ENCODE measurements at regions not wholly inside any gene's neighbourhood (a gene's known extent, or its start where the extent isn't known, plus 50 kb on each side); places are given as distances from the start of the nearest gene placed in this dataset.

GRCh38 chr18:41532344-41533086 is 422.5 kb upstream of the PIK3C3 start:
- peak; percentile 51 for DNase-seq

GRCh38 chr18:41530970-41531369 is 424.1 kb upstream of the PIK3C3 start:
- DNase-seq, result no peak

DNA sequence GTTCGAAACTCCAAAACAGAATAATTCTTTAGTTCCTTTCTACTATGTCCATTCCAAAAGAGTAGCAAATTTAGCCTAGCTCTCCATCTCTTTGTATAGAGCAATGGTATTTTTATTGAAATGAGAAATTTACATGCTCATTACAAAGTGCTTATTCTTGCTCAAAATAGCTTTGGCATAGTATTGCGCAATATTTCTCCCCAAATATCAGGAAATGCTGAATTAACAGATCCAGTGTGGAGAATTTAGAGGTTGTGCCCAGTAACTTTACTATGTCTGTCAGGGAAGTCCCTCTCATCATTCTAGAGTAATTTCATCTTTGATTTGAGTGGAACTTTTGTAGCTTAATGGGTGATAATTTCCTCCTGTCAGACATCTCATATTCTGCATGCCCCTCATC is 425.9 kb upstream of the PIK3C3 start:
- DNase-seq, result no peak

DNA sequence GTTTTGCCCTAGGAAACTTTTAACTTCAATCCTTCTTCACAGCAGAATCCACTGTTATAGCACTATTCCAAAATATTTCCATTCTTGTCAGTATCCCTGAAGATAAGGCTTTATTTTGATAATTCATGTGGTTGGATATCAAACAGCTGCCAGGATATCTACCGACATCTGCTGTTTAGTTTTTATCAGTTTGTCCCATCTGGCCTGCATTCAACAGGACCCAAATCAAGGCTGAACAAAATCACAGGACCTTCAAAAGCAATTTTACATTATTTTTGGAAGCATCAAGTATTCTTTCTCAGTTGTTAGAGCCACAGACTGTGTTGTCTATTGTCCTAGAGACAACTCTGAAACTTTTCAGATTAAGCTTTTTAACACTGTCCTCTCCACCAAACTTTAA is 429.0 kb upstream of the PIK3C3 start:
- DNase-seq, result no peak

GRCh38 chr18:41524674-41525470 is 430.2 kb upstream of the PIK3C3 start:
- DNase-seq, result peak; percentile 63

DNA sequence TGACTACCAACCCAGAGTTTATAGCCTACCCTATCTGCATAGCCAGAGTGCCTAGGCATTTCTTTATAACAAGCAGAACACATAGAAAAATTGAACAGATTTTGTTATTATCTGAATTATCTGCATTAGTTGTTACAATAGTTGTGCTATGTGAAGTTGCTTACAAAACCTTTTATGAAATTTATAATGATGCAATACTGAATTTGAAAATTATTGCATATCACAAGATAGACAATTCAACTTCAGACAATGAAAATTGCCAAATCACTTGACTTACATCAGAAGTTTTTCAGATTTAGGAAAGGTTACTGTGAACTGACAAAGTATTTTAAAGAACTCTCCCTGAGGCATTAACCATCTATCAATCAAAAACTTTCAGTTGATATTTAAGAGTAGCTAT is 437.9 kb upstream of the PIK3C3 start:
- DNase-seq, result no peak

DNA sequence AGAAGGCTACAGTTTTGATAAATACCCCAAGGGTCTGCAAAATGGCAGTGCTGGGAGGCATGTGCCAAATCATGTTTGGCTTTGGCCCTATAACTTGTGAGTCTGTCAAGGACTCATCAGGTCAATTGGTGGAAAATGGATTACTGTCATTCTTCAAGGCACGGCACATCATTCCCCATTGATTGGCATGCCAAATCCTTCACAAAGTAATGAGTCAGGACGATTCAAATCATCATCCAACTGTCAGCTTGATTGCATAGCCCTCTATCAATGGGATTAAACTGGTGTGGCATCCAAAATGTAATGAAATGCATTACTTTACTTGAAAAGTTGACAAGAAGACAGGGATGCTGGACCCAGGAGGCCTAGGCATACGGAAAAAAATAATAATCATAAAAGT is 441.6 kb upstream of the PIK3C3 start:
- DNase-seq, result no peak

- no peak for DNase-seq
Measured at GRCh38 chr18:41504316-41504715, 450.7 kb upstream of the PIK3C3 start.

GRCh38 chr18:41501848-41502247 is 453.2 kb upstream of the PIK3C3 start:
- DNase-seq, result peak; percentile 51

DNA sequence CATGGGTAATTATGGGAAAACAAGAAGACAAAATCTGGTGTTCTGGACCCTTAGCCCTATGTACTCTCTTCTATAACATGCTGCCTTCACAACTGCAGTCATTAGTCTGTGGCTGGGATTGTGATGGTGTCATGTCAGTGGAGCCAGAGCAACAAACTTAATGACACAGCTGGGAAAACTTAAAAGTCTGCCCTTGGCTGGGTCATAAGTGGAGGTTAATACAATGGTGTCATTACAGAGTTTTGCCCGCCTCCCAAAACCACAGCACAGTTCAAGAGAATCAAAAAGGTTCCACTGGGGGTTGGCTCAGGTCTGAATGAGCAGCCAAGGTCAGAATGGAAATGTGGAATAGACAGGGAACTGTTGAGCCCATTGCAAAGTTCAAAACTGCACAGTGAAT is 455.7 kb upstream of the PIK3C3 start:
- no peak for DNase-seq

- peak; percentile 56 for DNase-seq
Measured at GRCh38 chr18:41490861-41491260, 464.2 kb upstream of the PIK3C3 start.

- no peak for DNase-seq
Measured at GRCh38 chr18:41486575-41486974, 468.5 kb upstream of the PIK3C3 start.

- DNase-seq, result peak; percentile 32
Measured at GRCh38 chr18:41484069-41484468, 471.0 kb upstream of the PIK3C3 start.

GRCh38 chr18:41482501-41482900 is 472.5 kb upstream of the PIK3C3 start:
- peak; percentile 14 for DNase-seq

- DNase-seq, result no peak
Measured at GRCh38 chr18:41466436-41467160, 488.4 kb upstream of the PIK3C3 start.

- no peak for DNase-seq
Measured at GRCh38 chr18:41465386-41465785, 489.6 kb upstream of the PIK3C3 start.

DNA sequence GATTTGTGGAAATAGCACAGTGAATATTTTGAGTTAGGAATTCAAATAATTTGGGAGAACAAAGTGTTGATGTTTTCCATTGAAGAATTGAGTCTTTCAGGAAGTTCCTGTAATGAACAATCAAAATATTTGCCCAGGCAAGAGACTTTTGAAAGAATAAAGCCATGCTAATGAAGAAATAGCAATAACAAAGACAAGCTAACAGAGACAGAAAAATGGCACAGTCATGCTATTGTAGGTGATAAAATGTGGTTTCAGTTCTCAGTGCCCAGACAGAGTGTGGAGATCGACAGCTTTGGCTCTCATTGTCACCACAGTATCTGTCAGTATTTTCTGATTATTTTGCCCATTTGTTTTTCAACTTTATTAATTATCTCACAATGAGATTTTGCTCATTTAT is 490.8 kb upstream of the PIK3C3 start:
- no peak for DNase-seq

DNA sequence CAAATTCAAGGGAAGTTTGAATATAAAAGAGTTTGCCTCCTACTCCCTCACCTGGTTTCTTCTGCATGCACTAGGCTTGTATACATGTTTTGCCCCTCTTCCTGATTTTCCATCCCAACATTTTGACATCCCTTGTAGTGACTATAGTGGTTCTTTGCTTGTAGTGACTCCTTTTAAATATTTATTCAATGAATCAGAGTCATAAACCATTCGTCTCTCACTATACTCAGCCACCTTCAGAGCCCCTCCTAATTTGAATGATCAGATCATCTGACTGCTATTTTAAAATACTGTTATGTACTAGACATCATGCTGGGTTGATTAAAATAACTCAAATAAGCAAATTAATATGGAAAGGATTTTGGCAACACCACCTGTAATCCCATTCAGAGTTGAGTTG is 492.1 kb upstream of the PIK3C3 start:
- DNase-seq, result no peak

- DNase-seq, result no peak
Measured at GRCh38 chr18:41461114-41461513, 493.9 kb upstream of the PIK3C3 start.

GRCh38 chr18:41459656-41460055 is 495.4 kb upstream of the PIK3C3 start:
- DNase-seq, result no peak

DNA sequence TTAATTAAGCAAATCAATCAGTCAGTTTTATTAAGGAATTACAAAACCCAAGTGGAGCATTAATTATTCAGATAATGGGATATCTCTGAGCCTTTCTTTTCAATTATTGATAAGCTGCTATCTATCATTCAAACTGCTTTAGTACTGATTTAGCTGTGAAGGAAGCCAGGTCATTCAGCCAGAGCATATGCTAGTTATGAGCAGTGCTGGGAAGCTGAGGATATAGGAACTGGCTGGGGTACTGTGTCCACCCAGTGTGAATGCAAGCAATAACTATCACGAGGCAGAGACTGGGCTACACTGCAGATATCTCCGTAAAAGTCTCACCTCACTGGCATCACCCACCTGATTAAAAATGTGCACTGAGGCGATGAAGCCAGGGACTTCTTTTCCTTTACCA is 496.7 kb upstream of the PIK3C3 start:
- no peak for DNase-seq

DNA sequence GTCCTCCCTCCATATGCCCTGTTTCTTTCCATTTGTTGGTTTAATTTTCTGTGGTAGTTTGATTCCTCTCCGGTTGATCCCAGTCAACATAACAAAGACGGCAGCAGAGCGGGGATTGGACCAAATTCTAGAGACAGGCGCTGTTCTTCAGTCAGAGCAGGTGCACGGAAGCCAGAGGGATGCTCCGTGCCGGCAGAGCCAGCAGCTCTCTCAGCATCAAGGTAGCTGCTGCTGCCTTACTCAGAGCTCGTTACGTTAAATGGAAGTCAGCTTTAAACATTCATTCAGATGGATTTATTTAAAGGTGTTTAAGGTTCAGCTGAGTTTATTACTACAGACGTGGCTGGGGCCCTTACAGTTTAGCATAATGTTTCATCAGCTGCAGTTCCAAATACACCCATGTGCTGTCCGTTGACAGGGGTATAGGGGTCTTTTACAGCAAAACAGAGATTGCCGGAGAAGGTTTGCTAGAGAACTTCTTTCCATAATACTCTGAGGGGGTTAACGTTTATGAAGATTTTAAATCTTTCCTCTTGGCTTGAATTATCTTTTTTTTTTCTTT is 497.2 kb upstream of the PIK3C3 start:
- peak; percentile 8 for DNase-seq

DNA sequence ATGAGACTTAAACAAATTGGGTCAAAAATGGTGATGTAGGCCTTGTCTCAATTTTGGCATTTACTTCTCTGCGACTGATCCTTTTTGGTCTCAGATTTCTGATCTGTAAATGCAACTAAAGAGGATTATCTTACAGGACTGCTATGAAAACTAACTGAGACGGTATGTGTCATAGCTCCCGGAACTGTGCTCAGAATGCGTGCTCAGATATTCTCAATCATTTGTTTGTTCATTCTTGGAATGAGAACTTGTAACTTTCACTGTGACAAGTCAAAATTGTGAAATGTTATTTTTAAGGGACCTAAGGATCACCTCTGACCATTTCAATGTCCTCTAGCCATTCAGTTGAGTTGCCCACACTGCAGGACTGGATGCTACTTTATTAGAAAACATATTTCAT is 498.2 kb upstream of the PIK3C3 start:
- DNase-seq, result no peak

Measured in NCI-H146 (cell line).